ENCODE measurements at regions not wholly inside any gene's neighbourhood (a gene's known extent, or its start where the extent isn't known, plus 50 kb on each side); places are given as distances from the start of the nearest gene placed in this dataset.

- no peak for DNase-seq
Measured at GRCh38 chr5:68759593-68759992, 334.2 kb upstream of the SLC30A5 start.

- no peak for DNase-seq
Measured at GRCh38 chr5:68762201-68762600, 331.6 kb upstream of the SLC30A5 start.

GRCh38 chr5:68766952-68767464 lies 326.8 kb upstream of the SLC30A5 start:
- DNase-seq, result no peak

- DNase-seq, result no peak
Measured at GRCh38 chr5:68770551-68770950, 323.3 kb upstream of the SLC30A5 start.

- DNase-seq, result no peak
Measured at GRCh38 chr5:68771221-68771620, 322.6 kb upstream of the SLC30A5 start.

- DNase-seq, result no peak
Measured at GRCh38 chr5:68771732-68772131, 322.1 kb upstream of the SLC30A5 start.

GRCh38 chr5:68776381-68776780 lies 317.4 kb upstream of the SLC30A5 start:
- no peak for DNase-seq

- DNase-seq, result no peak
Measured at GRCh38 chr5:68777135-68777534, 316.7 kb upstream of the SLC30A5 start.

GRCh38 chr5:68778484-68778883 lies 315.3 kb upstream of the SLC30A5 start:
- no peak for DNase-seq

GRCh38 chr5:68780299-68780955 lies 313.4 kb upstream of the SLC30A5 start:
- no peak for DNase-seq

- no peak for DNase-seq
Measured at GRCh38 chr5:68793074-68793473, 300.7 kb upstream of the SLC30A5 start.

- DNase-seq, result no peak
Measured at GRCh38 chr5:68793993-68794392, 299.8 kb upstream of the SLC30A5 start.

GRCh38 chr5:68795190-68795589 lies 298.6 kb upstream of the SLC30A5 start:
- DNase-seq, result no peak

GRCh38 chr5:68798877-68799843 lies 294.7 kb upstream of the SLC30A5 start:
- DNase-seq, result no peak

- no peak for DNase-seq
Measured at GRCh38 chr5:68802430-68802829, 291.4 kb upstream of the SLC30A5 start.

- DNase-seq, result no peak
Measured at GRCh38 chr5:68803881-68804319, 289.9 kb upstream of the SLC30A5 start.

- no peak for DNase-seq
Measured at GRCh38 chr5:68804343-68804742, 289.5 kb upstream of the SLC30A5 start.

GRCh38 chr5:68805444-68805843 lies 288.4 kb upstream of the SLC30A5 start:
- DNase-seq, result no peak

- DNase-seq, result no peak
Measured at GRCh38 chr5:68817632-68818031, 276.2 kb upstream of the SLC30A5 start.

- DNase-seq, result no peak
Measured at GRCh38 chr5:68818057-68818695, 275.6 kb upstream of the SLC30A5 start.

- DNase-seq, result no peak
Measured at GRCh38 chr5:68818870-68819269, 274.9 kb upstream of the SLC30A5 start.

- no peak for DNase-seq
Measured at GRCh38 chr5:68821056-68821455, 272.8 kb upstream of the SLC30A5 start.

- no peak for DNase-seq
Measured at GRCh38 chr5:68822796-68823195, 271.0 kb upstream of the SLC30A5 start.
